ENCODE measurements at regions not wholly inside any gene's neighbourhood (a gene's known extent, or its start where the extent isn't known, plus 50 kb on each side); places are given as distances from the start of the nearest gene placed in this dataset.

DNA sequence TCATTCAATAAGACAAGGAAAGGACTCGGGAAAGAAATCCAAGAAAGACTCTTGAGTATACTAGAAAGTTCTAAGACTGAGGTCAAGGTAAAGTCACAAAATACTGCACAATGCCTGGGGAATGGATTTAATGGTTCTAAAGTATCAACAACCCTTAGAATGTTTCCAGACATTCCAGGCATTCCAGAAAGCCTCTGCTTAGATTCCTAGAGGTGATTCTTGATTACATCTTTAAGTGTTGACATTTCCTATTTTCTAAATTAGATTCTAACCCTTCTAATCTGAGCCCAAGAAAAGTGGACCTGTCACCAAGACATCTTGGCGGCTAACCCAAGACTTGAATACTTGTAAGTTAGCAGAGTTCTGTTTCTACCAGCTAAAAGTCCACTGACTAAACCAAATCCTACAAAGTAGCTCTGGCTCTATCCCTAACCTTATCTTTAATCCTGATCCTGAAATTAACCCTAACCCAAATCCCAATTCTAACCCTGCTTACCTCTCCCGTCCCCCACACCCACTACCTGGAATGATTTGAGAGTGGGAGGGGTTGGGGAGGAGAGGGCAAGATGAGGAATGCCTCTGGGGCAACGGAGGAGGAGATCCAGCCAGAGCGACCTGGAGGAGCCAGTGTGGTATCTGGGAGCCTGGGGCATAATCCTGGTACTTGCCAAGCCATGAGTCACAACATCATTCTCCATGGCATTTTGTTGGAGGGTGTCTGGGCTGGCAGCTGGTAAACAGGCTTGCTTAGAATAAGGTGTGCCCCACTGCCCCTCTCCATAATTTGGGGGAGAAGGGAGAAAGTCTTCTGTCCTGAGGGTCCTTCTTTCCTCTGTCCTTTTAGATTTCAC is 93.4 kb upstream of the HOXC13 start:
- no peaks in the 10 kb centered on the region for H3K79me2 ChIP-seq (ENCODE audit: low read depth)
- H3K4me1 ChIP-seq: no peaks in the 10 kb centered on the region
- no peaks in the 10 kb centered on the region for H4K20me1 ChIP-seq (ENCODE audit: low read depth)
- TF ChIP-seq, protein P1, sequence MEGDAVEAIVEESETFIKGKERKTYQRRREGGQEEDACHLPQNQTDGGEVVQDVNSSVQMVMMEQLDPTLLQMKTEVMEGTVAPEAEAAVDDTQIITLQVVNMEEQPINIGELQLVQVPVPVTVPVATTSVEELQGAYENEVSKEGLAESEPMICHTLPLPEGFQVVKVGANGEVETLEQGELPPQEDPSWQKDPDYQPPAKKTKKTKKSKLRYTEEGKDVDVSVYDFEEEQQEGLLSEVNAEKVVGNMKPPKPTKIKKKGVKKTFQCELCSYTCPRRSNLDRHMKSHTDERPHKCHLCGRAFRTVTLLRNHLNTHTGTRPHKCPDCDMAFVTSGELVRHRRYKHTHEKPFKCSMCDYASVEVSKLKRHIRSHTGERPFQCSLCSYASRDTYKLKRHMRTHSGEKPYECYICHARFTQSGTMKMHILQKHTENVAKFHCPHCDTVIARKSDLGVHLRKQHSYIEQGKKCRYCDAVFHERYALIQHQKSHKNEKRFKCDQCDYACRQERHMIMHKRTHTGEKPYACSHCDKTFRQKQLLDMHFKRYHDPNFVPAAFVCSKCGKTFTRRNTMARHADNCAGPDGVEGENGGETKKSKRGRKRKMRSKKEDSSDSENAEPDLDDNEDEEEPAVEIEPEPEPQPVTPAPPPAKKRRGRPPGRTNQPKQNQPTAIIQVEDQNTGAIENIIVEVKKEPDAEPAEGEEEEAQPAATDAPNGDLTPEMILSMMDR (IDR thresholded peaks at IDR 0.05): no peak
- no peak for TF ChIP-seq EZH2phosphoT487 (IDR thresholded peaks at IDR 0.05)
- Mint-ChIP-seq H3K4me1 (no peaks in the 10 kb centered on the region), H3K9me3 (no peaks in the 10 kb centered on the region), H3K27me3 (ENCODE audit: insufficient read depth, low read depth) (peaks cover 9% of the 10 kb centered on the region), H3K4me3 (no peak overlapping the region), H3K36me3 (no peaks in the 10 kb centered on the region), H3K27ac (no peak overlapping the region)
- no peak for DNase-seq (ENCODE audit: low spot score)
- peaks cover 93% of the 10 kb centered on the region for H3K27me3 ChIP-seq
- H3K36me3 ChIP-seq: no peaks in the 10 kb centered on the region
- no peaks in the 10 kb centered on the region for H3K9me3 ChIP-seq (ENCODE audit: low read depth)
- H3K4me3 ChIP-seq: no peak overlapping the region
- H3F3A ChIP-seq (ENCODE audit: low read depth): no peaks in the 10 kb centered on the region
- no peak overlapping the region for H2AFZ ChIP-seq (replicated peaks)
- H3K4me2 ChIP-seq: no peak overlapping the region
- H3K27ac ChIP-seq: no peak overlapping the region
- H3K9ac ChIP-seq: no peak overlapping the region

DNA sequence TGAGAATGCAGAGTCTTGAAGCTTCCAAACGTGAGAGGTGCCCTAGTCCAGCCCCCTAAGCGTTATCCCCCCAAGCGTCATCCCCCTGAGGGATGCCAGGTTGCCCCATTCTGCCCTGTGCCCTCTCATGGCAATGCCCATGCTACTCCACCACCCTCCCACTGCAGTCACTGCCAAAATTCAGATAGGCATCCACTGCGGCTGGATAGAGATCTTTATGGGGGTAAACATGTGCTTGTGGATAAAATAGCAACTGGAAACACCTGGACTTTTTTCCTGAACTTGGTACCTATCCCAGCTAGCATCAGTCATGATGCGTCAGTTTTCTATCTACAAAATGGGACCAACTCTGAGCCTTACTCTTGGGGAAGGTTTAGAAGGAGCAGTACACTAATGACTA is 92.7 kb upstream of the HOXC13 start:
- no peaks in the 10 kb centered on the region for H3K36me3 Mint-ChIP-seq
- Histone ChIP-seq H4K20me1 (ENCODE audit: low read depth) (no peaks in the 10 kb centered on the region), H3K4me2 (no peak overlapping the region), H3K79me2 (ENCODE audit: low read depth) (no peaks in the 10 kb centered on the region), H3K4me1 (no peaks in the 10 kb centered on the region), H3K27ac (no peak overlapping the region), H3F3A (ENCODE audit: low read depth) (no peaks in the 10 kb centered on the region), H3K9me3 (ENCODE audit: low read depth) (no peaks in the 10 kb centered on the region), H3K9ac (no peak overlapping the region), H3K27me3 (peaks cover 94% of the 10 kb centered on the region), H2AFZ (replicated peaks) (no peak overlapping the region), H3K4me3 (no peak overlapping the region), H3K36me3 (no peaks in the 10 kb centered on the region)
- no peak overlapping the region for H3K4me3 Mint-ChIP-seq
- no peaks in the 10 kb centered on the region for H3K4me1 Mint-ChIP-seq
- TF ChIP-seq EZH2 (IDR thresholded peaks at IDR 0.05) (no peak), EZH2phosphoT487 (IDR thresholded peaks at IDR 0.05) (no peak)
- TF ChIP-seq, protein P1 (IDR thresholded peaks at IDR 0.05): no peak
- no peak for DNase-seq (ENCODE audit: low spot score)
- no peaks in the 10 kb centered on the region for H3K9me3 Mint-ChIP-seq
- no peak overlapping the region for H3K27ac Mint-ChIP-seq
- H3K27me3 Mint-ChIP-seq (ENCODE audit: insufficient read depth, low read depth): peaks cover 9% of the 10 kb centered on the region

DNA sequence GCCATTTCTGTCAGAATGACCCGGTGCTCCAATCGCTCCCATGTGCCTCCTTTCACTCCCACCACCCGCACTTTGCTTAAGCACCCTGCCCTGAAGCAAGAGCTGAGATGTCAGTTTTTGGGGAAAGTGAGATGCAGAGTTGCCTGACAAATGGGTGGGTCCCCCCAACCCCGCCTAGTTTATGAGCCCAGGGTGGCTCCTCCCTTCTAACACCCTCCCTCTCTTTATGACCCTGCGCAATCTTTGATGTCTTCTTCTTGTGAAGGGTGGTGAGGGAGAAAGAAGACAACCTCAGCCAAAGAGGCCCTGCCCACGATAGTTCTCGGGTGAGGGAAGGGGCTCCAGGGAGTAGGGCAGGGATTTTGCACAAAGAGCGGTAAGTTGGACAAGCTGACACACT is 89.5 kb upstream of the HOXC13 start:
- Histone ChIP-seq H3K4me3 (no peak overlapping the region), H3F3A (ENCODE audit: low read depth) (no peaks in the 10 kb centered on the region), H3K36me3 (no peaks in the 10 kb centered on the region), H3K4me2 (no peak overlapping the region), H3K27ac (no peak overlapping the region), H4K20me1 (ENCODE audit: low read depth) (no peaks in the 10 kb centered on the region), H3K27me3 (peaks cover 92% of the 10 kb centered on the region), H3K9me3 (ENCODE audit: low read depth) (no peaks in the 10 kb centered on the region), H3K9ac (no peak overlapping the region), H3K4me1 (no peaks in the 10 kb centered on the region), H2AFZ (replicated peaks) (no peak overlapping the region), H3K79me2 (ENCODE audit: low read depth) (no peaks in the 10 kb centered on the region)
- peaks cover 3% of the 10 kb centered on the region for H3K27me3 Mint-ChIP-seq (ENCODE audit: insufficient read depth, low read depth)
- no peaks in the 10 kb centered on the region for H3K36me3 Mint-ChIP-seq
- H3K4me3 Mint-ChIP-seq: no peak overlapping the region
- no peaks in the 10 kb centered on the region for H3K4me1 Mint-ChIP-seq
- H3K27ac Mint-ChIP-seq: no peak overlapping the region
- H3K9me3 Mint-ChIP-seq: no peaks in the 10 kb centered on the region
- TF ChIP-seq, protein P1 (IDR thresholded peaks at IDR 0.05): no peak
- TF ChIP-seq EZH2 (IDR thresholded peaks at IDR 0.05) (no peak), EZH2phosphoT487 (IDR thresholded peaks at IDR 0.05) (no peak)
- DNase-seq (ENCODE audit: low spot score): no peak

Data from neural progenitor cell (in vitro differentiated cells).